ENCODE measurements at regions not wholly inside any gene's neighbourhood (a gene's known extent, or its start where the extent isn't known, plus 50 kb on each side); places are given as distances from the start of the nearest gene placed in this dataset.

- TF ChIP-seq, protein P1, sequence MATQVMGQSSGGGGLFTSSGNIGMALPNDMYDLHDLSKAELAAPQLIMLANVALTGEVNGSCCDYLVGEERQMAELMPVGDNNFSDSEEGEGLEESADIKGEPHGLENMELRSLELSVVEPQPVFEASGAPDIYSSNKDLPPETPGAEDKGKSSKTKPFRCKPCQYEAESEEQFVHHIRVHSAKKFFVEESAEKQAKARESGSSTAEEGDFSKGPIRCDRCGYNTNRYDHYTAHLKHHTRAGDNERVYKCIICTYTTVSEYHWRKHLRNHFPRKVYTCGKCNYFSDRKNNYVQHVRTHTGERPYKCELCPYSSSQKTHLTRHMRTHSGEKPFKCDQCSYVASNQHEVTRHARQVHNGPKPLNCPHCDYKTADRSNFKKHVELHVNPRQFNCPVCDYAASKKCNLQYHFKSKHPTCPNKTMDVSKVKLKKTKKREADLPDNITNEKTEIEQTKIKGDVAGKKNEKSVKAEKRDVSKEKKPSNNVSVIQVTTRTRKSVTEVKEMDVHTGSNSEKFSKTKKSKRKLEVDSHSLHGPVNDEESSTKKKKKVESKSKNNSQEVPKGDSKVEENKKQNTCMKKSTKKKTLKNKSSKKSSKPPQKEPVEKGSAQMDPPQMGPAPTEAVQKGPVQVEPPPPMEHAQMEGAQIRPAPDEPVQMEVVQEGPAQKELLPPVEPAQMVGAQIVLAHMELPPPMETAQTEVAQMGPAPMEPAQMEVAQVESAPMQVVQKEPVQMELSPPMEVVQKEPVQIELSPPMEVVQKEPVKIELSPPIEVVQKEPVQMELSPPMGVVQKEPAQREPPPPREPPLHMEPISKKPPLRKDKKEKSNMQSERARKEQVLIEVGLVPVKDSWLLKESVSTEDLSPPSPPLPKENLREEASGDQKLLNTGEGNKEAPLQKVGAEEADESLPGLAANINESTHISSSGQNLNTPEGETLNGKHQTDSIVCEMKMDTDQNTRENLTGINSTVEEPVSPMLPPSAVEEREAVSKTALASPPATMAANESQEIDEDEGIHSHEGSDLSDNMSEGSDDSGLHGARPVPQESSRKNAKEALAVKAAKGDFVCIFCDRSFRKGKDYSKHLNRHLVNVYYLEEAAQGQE (IDR thresholded peaks at IDR 0.05; ENCODE audit: insufficient read depth in 1 of 2, low read depth in 2 of 2, low read length in 2 of 2) = no peak
- no peak for TF ChIP-seq POLR2AphosphoS5 (IDR thresholded peaks at IDR 0.05; ENCODE audit: low read depth, low read length)
These were observed 354.4 kb downstream of the TUSC7 start for GRCh38 chr3:117063930-117064329.

Measured in PFSK-1 (cell line).